Skeletal muscle cell (primary cell): ENCODE measurements at regions not wholly inside any gene's neighbourhood (a gene's known extent, or its start where the extent isn't known, plus 50 kb on each side); places are given as distances from the start of the nearest gene placed in this dataset.
"Not testable (repeated sequence)": the region's sequence is repeated elsewhere in the genome, so short reads cannot be mapped to it uniquely, and the experiment has no call there.

Source experiments
- DNase-seq: peaks from one replicate; pipeline ENCODE4 v3.0.0-alpha.2; 2010; ENCODE audit warnings: low read depth
- H3K4me3 ChIP-seq: 2 replicates; pipeline ENCODE4 v1.5.1; 2011; ENCODE audit warnings: low read depth, mild to moderate bottlenecking, control low read depth, low read length, moderate library complexity

DNA sequence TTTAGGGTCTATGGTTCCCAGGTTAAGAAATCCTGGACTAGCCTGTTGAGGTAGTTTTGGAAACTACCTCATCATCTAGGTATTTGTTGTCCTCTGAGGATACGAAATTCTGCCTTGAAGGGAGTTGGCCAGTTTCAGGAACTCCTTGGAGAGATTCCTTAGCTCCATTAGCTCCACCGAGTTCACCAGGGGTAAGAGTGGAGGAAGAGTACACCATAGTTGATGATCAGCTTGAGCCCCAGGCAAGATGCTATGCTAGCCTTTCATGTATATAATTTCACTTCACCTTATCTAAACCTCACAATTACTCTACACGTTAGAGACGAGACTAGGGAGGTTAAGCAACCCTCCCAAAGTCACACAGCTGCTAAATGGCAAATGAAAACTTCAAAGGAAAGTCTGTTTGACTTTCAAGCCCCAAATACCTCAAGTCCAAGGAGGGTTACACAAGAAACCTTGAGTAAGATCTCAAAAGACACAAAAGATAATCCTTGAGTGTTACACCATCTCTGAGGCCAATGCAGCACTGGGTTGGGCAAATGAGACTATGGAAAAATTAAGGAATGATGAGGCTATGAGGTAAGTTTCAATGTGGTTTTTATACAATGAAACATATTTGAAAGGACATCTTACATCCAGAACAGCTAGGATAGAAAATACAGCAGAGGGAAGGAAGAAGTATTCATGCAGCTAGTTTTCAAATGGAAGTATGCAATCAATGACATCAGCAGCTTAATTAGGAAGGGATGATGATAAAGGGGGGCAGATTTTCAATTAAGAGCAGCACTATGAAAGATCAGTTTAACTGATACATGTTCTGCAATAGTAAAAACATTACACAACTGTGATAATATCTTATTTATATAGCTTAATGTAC, 97.2 kb upstream of the KRAS start:
- no peak overlapping the region for H3K4me3 ChIP-seq
- DNase-seq, result no peak

DNA sequence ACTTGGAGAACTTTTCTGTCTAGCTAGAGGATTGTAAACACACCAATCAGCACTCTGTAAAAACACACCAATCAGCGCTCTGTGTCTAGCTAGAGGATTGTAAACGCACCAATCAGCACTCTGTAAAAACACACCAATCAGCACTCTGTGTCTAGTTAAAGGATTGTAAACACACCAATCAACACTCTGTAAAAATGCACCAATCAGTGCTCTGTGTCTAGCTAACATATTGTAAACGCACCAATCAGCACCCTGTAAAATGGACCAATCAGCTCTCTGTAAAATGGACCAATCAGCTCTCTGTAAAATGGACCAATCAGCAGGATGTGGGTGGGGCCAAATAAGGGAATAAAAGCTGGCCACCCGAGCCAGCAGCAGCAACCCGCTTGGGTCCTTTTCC, 91.1 kb upstream of the KRAS start:
- DNase-seq, H3K4me3 ChIP-seq: not testable (repeated sequence)

DNA sequence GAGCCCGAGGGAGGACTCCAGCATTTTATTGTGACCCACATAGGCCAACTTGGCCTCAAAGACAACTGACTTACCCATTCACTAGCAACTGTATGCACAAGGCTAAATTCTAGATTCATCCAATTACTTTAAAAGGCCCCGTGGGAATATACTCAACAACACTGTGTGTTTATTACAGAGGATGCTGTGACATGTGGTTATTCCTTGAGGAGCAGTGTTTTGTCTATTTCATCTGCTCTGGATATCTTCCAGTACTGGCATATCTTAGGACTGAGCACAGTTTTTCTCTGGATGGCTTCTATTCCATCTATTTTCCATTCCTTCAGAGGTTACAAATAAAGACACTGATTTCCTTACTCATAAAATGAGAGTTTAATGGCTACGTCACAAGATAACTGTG, 87.2 kb upstream of the KRAS start:
- no peak overlapping the region for H3K4me3 ChIP-seq
- no peak for DNase-seq

DNA sequence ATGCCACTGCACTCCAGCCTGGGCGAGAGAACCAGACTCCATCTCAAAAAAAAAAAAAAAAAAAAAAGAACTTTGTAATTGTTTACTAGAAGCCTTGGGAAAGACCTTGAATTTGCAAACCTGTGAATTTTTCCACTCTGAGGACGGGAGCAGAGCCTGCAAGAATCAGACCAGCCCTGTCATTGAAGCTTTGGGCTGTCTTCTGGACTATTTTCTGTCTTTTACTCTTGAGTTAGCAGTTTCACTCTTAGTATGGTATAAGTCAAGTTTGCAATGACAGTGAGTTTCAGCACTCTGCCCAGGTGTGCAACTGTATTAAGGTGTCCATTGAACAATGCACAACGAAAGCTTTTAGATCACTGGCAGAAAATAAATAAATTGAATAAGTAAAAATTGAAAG, 81.4 kb upstream of the KRAS start:
- no peak for DNase-seq

DNA sequence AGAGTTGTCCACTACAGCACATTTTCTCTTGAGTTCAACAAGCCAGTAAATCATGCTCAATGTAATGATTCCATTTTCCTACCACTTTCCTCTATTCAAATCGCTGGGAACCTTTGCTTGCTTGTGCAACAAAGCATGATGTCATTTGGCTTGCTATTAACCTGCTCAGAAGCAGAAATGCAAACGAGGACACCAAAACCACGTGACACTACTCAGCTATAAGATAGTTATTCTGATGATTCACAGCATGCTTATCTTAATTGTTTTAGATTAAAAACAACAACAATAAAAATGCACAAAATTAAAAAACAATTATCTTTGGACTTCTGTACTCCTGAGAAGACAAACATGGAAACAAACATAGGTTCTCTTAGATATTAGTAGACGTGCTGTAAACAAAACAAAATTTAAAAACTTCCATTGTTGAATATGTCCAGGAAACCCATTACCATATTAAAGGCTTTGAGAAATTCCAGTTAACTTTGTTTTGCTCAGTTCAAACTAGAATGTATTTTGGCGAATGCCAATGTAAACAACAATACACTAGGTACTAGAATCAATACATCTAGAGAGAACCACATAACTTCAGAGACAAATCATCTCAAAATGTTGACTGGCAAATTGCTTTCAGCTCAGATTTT, 77.5 kb upstream of the KRAS start:
- peak; percentile 67 for DNase-seq

More for the DNA sequence above, 81.4 kb upstream of the KRAS start:
- no peak overlapping the region for H3K4me3 ChIP-seq

DNA sequence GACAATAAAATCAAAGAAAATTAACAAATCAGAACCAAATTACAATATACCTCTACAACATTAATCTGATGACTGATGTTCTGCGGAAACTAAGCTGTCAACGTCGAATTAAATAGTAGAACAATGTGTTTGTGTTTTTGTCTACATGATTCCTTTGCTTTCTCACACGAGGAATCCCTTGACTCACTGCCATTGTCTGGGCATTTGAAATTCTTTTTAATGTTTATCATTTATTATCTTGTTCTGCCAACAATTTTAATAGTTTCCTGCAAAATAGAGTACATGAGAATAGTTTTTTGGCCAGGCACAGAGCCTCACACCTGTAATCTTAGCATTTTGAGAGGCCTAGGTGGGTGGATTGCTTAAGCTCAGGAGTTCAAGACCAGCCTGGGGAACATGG, 76.6 kb upstream of the KRAS start:
- no peak overlapping the region for H3K4me3 ChIP-seq
- no peak for DNase-seq

More for the DNA sequence above, 77.5 kb upstream of the KRAS start:
- no peak overlapping the region for H3K4me3 ChIP-seq

DNA sequence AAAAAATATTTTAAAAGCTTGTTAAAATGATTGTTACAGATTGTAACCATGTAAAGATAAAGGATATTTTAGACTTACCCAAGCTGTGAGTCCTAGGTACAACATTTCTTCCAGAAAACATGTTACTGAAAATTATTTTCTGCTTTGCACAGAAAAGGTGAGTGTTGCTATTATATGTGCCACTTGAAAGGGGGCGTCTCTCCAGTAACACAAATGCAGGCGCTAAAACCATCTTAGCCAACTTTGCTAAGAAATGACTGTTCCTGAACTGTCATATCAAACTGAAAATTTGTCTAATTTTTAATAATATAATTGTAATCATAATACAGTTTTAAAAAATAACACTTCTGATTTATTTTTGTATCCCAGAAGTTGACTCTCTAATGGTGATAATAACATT, 75.6 kb upstream of the KRAS start:
- DNase-seq, result no peak
- H3K4me3 ChIP-seq, result no peak overlapping the region

DNA sequence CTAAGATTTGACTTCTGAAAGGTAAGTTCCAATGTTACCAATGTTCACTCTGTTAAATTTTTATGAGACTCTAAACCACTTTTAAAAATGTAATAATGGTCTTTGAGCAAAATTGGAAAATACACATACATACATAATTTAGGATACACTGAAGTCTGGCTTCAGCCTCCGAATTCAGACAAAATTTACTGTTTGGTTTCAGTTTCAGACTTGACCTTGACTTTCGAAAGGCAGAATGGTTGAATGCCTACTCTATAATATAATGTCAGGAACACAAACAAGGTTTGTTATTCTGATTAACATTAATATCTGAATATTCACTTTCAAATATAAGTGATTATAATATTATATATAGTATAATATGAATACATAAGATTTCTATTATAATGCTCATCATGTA, 74.1 kb upstream of the KRAS start:
- DNase-seq, result no peak
- H3K4me3 ChIP-seq, result no peak overlapping the region

DNA sequence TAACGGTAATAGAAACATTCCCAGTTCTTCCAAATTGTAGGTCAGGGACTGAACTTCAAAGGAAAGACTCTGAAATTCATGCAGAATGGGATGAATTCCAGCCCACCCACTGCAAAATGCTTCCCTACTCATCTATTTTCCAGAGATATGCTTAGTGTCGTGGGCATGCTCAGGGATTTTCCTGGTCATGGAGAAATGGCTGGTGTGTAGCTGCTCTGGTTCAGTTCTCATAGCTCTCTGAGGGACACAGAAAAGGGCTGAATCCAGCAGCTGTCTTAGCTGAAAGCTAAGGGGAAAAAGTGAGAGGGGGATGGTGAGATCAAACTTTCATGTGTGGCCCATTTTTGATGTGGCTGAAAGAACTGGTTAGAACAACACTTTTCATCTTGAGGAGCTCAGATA, 72.9 kb upstream of the KRAS start:
- DNase-seq, result no peak
- H3K4me3 ChIP-seq, result no peak overlapping the region

DNA sequence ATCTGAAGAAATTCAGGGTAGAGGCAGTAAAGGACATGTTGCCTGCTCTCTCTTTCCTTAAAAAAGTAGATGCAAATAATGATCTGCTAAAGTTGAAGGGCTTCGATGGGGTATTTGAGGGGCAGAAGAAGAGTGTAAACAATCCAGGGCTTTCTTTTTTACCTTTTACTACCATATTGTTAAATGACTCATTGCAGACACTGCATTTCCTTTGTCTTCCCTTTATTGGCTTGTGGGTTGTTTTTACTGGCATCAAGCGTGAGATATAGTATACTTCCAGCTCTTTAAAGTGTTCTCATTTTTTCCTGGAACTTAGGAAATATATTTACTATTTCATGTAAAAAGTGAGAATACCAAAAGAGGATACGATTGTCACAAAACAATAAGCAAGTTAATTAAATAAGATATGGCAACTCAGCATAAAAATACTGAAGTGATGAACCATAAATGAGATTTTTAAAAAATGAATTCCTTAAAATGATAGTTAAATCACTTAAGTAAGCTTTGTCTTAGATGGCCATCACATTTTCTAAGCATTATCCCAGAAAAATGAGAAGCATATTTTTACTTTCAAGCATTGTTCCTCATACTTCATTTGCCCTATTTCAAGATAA, 72.3 kb upstream of the KRAS start:
- peak; percentile 48 for DNase-seq
- H3K4me3 ChIP-seq, result no peak overlapping the region

DNA sequence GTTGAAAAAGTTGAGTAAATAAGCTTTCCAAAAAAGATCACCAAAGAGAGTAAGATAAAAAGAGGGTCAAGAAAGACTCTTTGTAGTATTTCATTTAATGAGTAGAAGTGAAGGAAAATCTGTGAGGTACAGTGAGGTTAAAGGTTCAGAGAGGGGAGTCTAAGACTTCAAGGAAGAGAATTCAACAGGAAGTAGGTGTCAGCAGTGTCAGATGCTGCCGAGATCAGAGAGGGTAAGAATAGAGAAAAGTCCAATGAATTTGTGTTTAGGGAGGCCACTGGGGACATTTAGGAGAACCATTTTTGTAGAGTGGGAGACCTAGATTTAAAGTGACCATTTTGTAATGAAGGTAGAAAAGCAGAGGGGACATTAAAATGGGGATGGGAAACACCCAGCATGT, 71.6 kb upstream of the KRAS start:
- no peak for DNase-seq
- no peak overlapping the region for H3K4me3 ChIP-seq

DNA sequence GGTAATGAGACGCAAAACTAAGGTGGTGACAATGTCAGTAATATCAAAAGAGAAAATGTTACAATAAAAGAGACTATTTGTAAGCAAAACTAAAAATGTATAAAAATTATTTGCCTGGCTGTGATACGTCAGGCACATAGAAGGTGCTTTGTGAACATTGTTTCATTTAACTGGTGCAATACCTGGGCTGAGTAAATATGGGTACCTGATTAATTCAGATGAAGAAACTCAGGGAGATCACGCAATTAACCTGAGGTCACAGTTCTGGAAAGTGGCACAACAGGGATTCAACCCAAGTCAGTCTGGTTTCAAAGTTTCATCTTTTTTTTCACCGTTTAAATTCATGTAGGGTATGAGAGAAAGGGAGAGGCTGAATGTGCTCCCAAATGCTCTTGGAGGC, 71.0 kb upstream of the KRAS start:
- no peak for DNase-seq
- H3K4me3 ChIP-seq, result no peak overlapping the region

DNA sequence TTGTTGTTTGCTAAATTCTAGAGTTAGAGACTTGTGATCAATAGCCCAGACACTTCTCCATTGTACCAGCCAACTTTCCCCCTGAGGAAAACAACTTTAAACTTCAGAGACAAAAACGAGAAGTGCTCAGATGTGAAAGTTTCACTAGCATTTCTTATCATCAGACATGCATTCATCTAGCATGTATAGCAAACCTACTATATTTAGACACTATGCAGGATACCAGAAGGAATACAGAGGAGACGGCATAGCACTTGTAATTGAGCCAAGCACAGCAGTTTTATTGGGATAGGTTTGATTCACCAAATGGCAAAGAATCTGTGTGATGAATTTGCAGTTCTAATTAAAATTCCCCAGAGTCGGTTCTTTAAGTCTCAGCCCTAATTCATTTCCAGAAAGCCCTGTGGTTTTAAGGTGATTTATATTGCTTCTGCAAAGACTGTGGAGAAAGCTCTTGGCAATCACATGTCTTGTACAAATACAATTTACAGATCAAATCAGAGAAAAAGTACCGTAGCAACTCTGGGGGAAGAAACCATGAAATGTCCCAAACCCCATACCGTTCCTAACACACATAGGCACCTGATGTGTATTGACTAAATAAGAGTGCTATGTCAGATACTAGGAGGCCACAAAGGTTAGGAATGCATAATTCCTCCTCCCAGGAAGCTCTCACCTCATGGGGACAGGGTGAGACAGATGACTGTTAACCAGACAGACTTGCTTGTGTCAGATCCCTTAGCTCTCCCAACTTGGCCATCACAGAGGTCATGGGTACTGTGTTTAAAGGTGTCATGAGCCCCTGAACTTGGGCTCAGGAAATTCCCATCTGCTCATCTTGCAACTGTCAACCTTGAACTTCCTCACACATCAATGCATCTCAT, 69.6 kb upstream of the KRAS start:
- no peak for DNase-seq
- no peak overlapping the region for H3K4me3 ChIP-seq

DNA sequence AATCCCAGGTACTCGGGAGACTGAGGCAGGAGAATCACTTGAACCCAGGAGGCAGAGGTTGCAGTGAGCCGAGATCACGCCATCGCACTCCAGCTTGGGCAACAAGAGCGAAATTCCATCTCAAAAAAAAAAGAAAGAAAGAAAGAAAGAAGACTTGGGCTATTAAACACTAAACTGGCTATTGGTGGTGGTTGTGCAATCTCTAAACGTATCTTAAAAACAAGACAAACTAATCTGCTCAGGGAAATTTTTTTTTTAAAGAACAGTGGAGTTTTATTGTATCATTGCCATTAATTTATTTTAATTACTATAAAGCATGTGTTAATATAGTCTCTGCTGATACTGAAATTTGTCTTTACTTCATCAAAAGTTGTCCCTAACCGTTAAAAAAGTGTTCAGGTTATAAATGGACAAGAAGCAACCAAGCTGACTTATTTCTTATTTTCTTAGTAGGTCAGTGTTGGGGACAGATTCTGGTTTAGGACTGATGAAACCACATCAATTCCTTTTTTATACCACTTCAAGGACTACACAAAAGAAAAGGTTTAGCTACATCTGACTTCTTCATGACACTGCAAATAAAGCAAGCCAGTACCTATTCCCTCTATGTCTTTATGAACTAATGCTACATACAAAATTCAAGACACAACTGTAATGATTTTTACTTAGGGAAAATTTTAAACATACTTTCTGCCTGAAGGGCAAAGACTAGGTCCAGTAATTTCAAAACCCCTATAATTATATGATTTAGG, 68.7 kb upstream of the KRAS start:
- DNase-seq, result no peak
- H3K4me3 ChIP-seq, result no peak overlapping the region

DNA sequence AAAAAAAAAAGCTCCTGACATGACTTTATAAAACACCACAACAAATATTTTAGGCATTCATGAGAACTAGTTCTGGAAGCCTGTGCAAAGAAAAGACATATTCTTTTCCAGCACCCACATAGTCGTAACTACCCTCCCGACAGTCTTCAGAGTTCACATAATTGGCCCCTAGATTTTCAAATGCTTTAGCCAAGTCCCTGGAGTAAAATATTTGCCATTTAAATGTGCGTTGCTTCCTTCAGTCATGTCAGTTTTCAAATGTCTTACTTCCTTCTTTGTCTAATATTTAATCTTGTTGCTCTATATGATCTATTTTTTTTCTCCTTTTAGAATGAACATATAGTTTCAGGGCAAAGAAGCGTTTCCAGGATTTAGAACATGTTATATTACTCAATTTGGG, 66.8 kb upstream of the KRAS start:
- H3K4me3 ChIP-seq, result no peak overlapping the region
- DNase-seq, result no peak

DNA sequence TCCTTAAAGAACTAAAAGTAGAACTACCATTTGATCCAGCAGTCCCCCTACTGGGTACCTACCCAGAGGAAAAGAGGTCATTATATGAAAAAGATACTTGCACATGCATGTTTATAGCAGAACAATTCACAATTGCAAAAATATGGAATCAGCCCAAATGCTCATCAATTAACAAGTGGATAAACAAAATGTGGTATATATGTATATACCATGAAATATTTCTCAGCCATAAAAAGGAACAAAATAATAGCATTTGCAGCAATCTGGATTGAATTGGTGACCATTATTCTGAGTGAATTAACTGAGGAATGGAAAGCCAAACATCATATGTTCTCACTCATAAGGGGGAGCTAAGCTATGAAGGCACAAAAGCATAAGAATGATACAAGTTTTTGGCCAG, 64.7 kb upstream of the KRAS start:
- no peak overlapping the region for H3K4me3 ChIP-seq
- DNase-seq, result no peak

DNA sequence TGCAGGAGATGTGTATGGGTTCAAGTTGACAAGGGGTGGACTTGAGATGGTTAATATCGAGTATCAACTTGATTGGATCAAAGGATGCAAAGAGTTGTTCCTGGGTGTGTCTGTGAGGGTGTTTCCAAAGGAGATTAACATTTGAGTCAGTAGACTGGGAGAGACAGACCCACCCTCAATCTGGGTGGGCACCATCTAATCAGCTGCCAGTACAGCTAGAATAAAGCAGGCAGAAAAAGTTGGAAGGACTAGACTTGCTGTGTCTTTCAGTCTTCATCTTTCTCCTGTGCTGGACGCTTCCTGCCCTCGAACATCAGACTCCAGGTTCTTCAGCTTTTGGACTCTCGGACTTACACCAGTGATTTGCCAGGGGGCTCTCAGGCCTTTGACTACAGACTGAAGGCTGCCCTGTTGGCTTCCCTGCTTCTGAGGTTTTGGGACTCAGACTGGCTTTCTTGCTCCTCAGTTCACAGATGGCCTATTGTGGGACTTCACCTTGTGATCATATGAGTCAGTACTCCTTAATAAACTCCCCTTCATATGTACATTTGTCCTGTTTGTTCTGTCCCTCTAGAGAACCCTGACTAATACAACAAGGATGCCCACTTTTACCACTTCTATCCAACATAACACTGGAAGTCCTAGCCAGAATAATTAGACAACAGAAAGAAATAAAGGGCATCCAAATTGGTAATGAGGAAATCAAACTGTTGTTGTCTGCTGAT, 62.7 kb upstream of the KRAS start:
- H3K4me3 ChIP-seq, result not testable (repeated sequence)
- DNase-seq, result peak; percentile 42

DNA sequence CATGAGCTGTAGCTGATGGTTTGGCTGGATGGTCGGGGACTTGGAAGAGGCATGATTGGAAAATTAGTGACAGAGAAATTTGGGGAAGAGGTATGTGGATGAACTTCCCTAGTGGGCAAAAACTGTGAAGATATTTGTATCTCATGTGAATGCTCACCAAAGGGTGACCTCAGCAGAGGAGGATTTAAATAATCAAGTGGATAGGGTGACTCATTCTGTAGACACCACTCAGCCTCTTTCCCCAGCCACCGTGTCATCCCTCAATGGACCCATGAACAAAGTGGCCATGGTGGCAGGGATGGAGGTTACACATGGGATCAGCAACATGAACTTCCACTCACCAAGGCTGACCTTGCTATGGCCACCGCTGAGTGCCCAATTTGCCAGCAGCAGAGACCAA, 60.8 kb upstream of the KRAS start:
- no peak overlapping the region for H3K4me3 ChIP-seq
- no peak for DNase-seq
